Large intestine (tissue), 3 donors: ENCODE measurements at regions not wholly inside any gene's neighbourhood (a gene's known extent, or its start where the extent isn't known, plus 50 kb on each side); places are given as distances from the start of the nearest gene placed in this dataset.
"Not testable (repeated sequence)": the region's sequence is repeated elsewhere in the genome, so short reads cannot be mapped to it uniquely, and the experiment has no call there.

ENCODE experiments used
- DNase-seq, 2 donors: peaks; one replicate each; pipeline versions ENCODE4 v3.0.0 to v3.0.0-alpha.2; 2013
- H3K27ac ChIP-seq: one replicate; pipeline ENCODE4 v1.5.1; 2013; ENCODE audit warnings: low read length
- H3K27me3 ChIP-seq: 2 replicates; pipeline ENCODE4 v1.6.1; 2013; ENCODE audit warnings: low read length; ENCODE audit not compliant: control insufficient read depth, insufficient read depth
- H3K36me3 ChIP-seq: 2 replicates; pipeline ENCODE4 v1.6.1; 2013; ENCODE audit warnings: low read length; ENCODE audit not compliant: control insufficient read depth, insufficient read depth
- H3K4me1 ChIP-seq: one replicate; pipeline ENCODE4 v1.6.1; 2013; ENCODE audit warnings: low read length; ENCODE audit not compliant: control insufficient read depth, insufficient read depth
- H3K4me3 ChIP-seq: one replicate; pipeline ENCODE4 v1.5.1; 2013; ENCODE audit warnings: low read length
- H3K9me3 ChIP-seq: one replicate; pipeline ENCODE4 v1.6.1; 2013; ENCODE audit warnings: mild to moderate bottlenecking, low read depth, low read length, moderate library complexity; ENCODE audit not compliant: control insufficient read depth
- WGBS: methylation state at CpG from one replicate; pipeline ENCODE4 v1.1.5; 2013; ENCODE audit warnings: low lambda C conversion rate; ENCODE audit not compliant: insufficient coverage; 5-methylcytosine and 5-hydroxymethylcytosine counted together

- Histone ChIP-seq H3K4me1 (no peaks in the 10 kb centered on the region), H3K27me3 (no peaks in the 10 kb centered on the region), H3K27ac (no peak overlapping the region), H3K9me3 (no peaks in the 10 kb centered on the region), H3K4me3 (no peak overlapping the region), H3K36me3 (no peaks in the 10 kb centered on the region)
- 79% methylated on average over 2 of the region's 3 CpGs for WGBS
- DNase-seq, result no peak
Measured at GRCh38 chr7:142506601-142507000, 242.7 kb upstream of the PRSS1 start.

GRCh38 chr7:142503949-142504348 lies 245.3 kb upstream of the PRSS1 start:
- not testable (repeated sequence) for H3K4me1 ChIP-seq, DNase-seq, H3K27me3 ChIP-seq, H3K4me3 ChIP-seq, H3K36me3 ChIP-seq, H3K9me3 ChIP-seq, H3K27ac ChIP-seq
- WGBS, result no CpG with 5 or more reads among the region's 8 CpGs

GRCh38 chr7:142503036-142503435 lies 245.2 kb upstream of the PRSS58 start:
- Histone ChIP-seq H3K27ac (no peak overlapping the region), H3K36me3 (no peaks in the 10 kb centered on the region), H3K9me3 (no peaks in the 10 kb centered on the region), H3K27me3 (no peaks in the 10 kb centered on the region), H3K4me3 (no peak overlapping the region), H3K4me1 (no peaks in the 10 kb centered on the region)
- no peak for DNase-seq
- WGBS, result 100% methylated on average over 1 of the region's 6 CpGs

- no peaks in the 10 kb centered on the region for H3K4me1 ChIP-seq
- H3K4me3 ChIP-seq, result no peak overlapping the region
- H3K36me3 ChIP-seq, result no peaks in the 10 kb centered on the region
- peaks cover 2% of the 10 kb centered on the region for H3K27me3 ChIP-seq
- H3K27ac ChIP-seq, result no peak overlapping the region
- no peaks in the 10 kb centered on the region for H3K9me3 ChIP-seq
- no CpG with 5 or more reads among the region's 1 CpG for WGBS
- DNase-seq, result no peak
Measured at GRCh38 chr7:142501434-142501833, 243.6 kb upstream of the PRSS58 start.

- no peak overlapping the region for H3K27ac ChIP-seq
- H3K9me3 ChIP-seq, result no peaks in the 10 kb centered on the region
- peaks cover 2% of the 10 kb centered on the region for H3K27me3 ChIP-seq
- WGBS, result no CpG with 5 or more reads among the region's 4 CpGs
- no peaks in the 10 kb centered on the region for H3K4me1 ChIP-seq
- H3K4me3 ChIP-seq, result no peak overlapping the region
- H3K36me3 ChIP-seq, result no peaks in the 10 kb centered on the region
- DNase-seq, result no peak
Measured at GRCh38 chr7:142500366-142500765, 242.5 kb upstream of the PRSS58 start.

- H3K27ac ChIP-seq, result no peak overlapping the region
- H3K4me1 ChIP-seq, result no peaks in the 10 kb centered on the region
- no peak overlapping the region for H3K4me3 ChIP-seq
- no peaks in the 10 kb centered on the region for H3K9me3 ChIP-seq
- H3K27me3 ChIP-seq, result peaks cover 7% of the 10 kb centered on the region
- H3K36me3 ChIP-seq, result no peaks in the 10 kb centered on the region
- no peak for DNase-seq
- no CpG with 5 or more reads among the region's 4 CpGs for WGBS
Measured at GRCh38 chr7:142499635-142500034, 241.8 kb upstream of the PRSS58 start.

GRCh38 chr7:142498364-142498763 lies 240.5 kb upstream of the PRSS58 start:
- Histone ChIP-seq H3K27me3 (peaks cover 11% of the 10 kb centered on the region), H3K9me3 (no peaks in the 10 kb centered on the region), H3K27ac (no peak overlapping the region), H3K4me3 (no peak overlapping the region), H3K36me3 (no peaks in the 10 kb centered on the region), H3K4me1 (no peaks in the 10 kb centered on the region)
- WGBS, result 80% methylated on average over 1 of the region's 1 CpG
- DNase-seq, result no peak

GRCh38 chr7:142496545-142496991 lies 238.7 kb upstream of the PRSS58 start:
- H3K36me3 ChIP-seq, result no peaks in the 10 kb centered on the region
- H3K9me3 ChIP-seq, result no peaks in the 10 kb centered on the region
- no peaks in the 10 kb centered on the region for H3K4me1 ChIP-seq
- no CpG with 5 or more reads among the region's 8 CpGs for WGBS
- H3K27me3 ChIP-seq, result peaks cover 11% of the 10 kb centered on the region
- no peak overlapping the region for H3K4me3 ChIP-seq
- no peak overlapping the region for H3K27ac ChIP-seq
- no peak for DNase-seq

GRCh38 chr7:142495879-142496278 lies 238.0 kb upstream of the PRSS58 start:
- not testable (repeated sequence) for DNase-seq, H3K9me3 ChIP-seq
- no CpG with 5 or more reads among the region's 3 CpGs for WGBS

GRCh38 chr7:142495301-142495700 lies 237.4 kb upstream of the PRSS58 start:
- H3K36me3 ChIP-seq, H3K4me1 ChIP-seq, H3K27ac ChIP-seq, H3K9me3 ChIP-seq, DNase-seq, H3K4me3 ChIP-seq: not testable (repeated sequence)
- peaks cover 11% of the 10 kb centered on the region for H3K27me3 ChIP-seq

More at GRCh38 chr7:142495879-142496278, 238.0 kb upstream of the PRSS58 start:
- not testable (repeated sequence) for H3K4me1 ChIP-seq, H3K36me3 ChIP-seq, H3K27ac ChIP-seq, H3K4me3 ChIP-seq
- peaks cover 11% of the 10 kb centered on the region for H3K27me3 ChIP-seq

- H3K4me3 ChIP-seq, result no peak overlapping the region
- WGBS, result 100% methylated on average over 1 of the region's 2 CpGs
- DNase-seq, result no peak
- H3K9me3 ChIP-seq, result no peaks in the 10 kb centered on the region
- H3K27ac ChIP-seq, result no peak overlapping the region
- H3K4me1 ChIP-seq, result no peaks in the 10 kb centered on the region
- no peaks in the 10 kb centered on the region for H3K36me3 ChIP-seq
- H3K27me3 ChIP-seq, result peaks cover 11% of the 10 kb centered on the region
Measured at GRCh38 chr7:142494021-142494420, 236.2 kb upstream of the PRSS58 start.
